Peyer's patch (tissue), 4 donors: ENCODE measurements at regions not wholly inside any gene's neighbourhood (a gene's known extent, or its start where the extent isn't known, plus 50 kb on each side); places are given as distances from the start of the nearest gene placed in this dataset.
A peak's percentile ranks its signal among the peaks of the same experiment; 100 is the strongest.

Source experiments
- DNase-seq, 3 donors: peaks; one replicate each; pipeline ENCODE4 v3.0.0-alpha.2; 2017 to 2019
- H3K27ac ChIP-seq, 4 donors: fragments of 200-600 bp; sonication (generic); one replicate each; pipeline ENCODE4 v1.5.1; 2016 to 2019
- H3K27me3 ChIP-seq, 2 donors: fragments of 200-600 bp; sonication (generic); one replicate each; pipeline ENCODE4 v1.5.1; 2019
- H3K36me3 ChIP-seq, 3 donors: fragments of 200-600 bp; sonication (generic); one replicate each; pipeline ENCODE4 v1.5.1; 2016 to 2019
- H3K4me1 ChIP-seq, 4 donors: fragments of 200-600 bp; sonication (generic); one replicate each; pipeline ENCODE4 v1.5.1; 2016 to 2019
- H3K4me3 ChIP-seq, 4 donors: fragments of 200-600 bp; sonication (generic); 1 replicate in 3 of 4; 2 replicates in 1 of 4; pipeline ENCODE4 v1.5.1; 2016 to 2019; ENCODE audit warnings: mild to moderate bottlenecking in 1 of 4
- H3K9me3 ChIP-seq, 4 donors: fragments of 200-600 bp; sonication (generic); one replicate each; pipeline ENCODE4 v1.5.1; 2016 to 2019; ENCODE audit warnings: mild to moderate bottlenecking in 1 of 4
- CTCF ChIP-seq, 6 experiments: fragments of 450-650 bp in 4 of 6; fragments of 200-600 bp in 2 of 6; sonication (generic) in 1 of 6; IDR thresholded peaks; one replicate each; pipeline ENCODE4 v1.5.1; 2017 to 2019; ENCODE audit warnings: antibody characterized with exemption in 6 of 6, mild to moderate bottlenecking in 3 of 6, moderate library complexity in 1 of 6
- POLR2A ChIP-seq, 2 donors: fragments of 450-650 bp; IDR thresholded peaks; one replicate each; pipeline ENCODE4 v1.5.1; 2017; ENCODE audit warnings: antibody characterized with exemption in 2 of 2, mild to moderate bottlenecking in 2 of 2, moderate library complexity in 2 of 2

GRCh38 chr4:141307241-141307689 is 86.6 kb downstream of the ZNF330 start:
- no peaks in the 10 kb centered on the region for H3K36me3 ChIP-seq
- H3K4me3 ChIP-seq: no peak overlapping the region

GRCh38 chr4:141309874-141310273 is 89.2 kb downstream of the ZNF330 start:
- no peaks in the 10 kb centered on the region for H3K36me3 ChIP-seq
- H3K9me3 ChIP-seq: no peaks in the 10 kb centered on the region
- no peak for TF ChIP-seq CTCF (IDR thresholded peaks at IDR 0.05)
- DNase-seq: no peak
- no peak overlapping the region for H3K4me3 ChIP-seq
- no peak overlapping the region for H3K27ac ChIP-seq
- H3K27me3 ChIP-seq: no peaks in the 10 kb centered on the region
- no peaks in the 10 kb centered on the region for H3K4me1 ChIP-seq

More at GRCh38 chr4:141307241-141307689, 86.6 kb downstream of the ZNF330 start:
- DNase-seq: peak in 2 of 3 donors; percentile 67 to 84
- Histone ChIP-seq H3K9me3 (no peaks in the 10 kb centered on the region), H3K27ac (no peak overlapping the region), H3K4me1 (no peaks in the 10 kb centered on the region), H3K27me3 (no peaks in the 10 kb centered on the region)
- no peak for TF ChIP-seq POLR2A (IDR thresholded peaks at IDR 0.05)
- TF ChIP-seq CTCF (IDR thresholded peaks at IDR 0.05): peak in 5 of 6 experiments; percentile 7 to 76 (median 74)

GRCh38 chr4:141311246-141312204 is 90.8 kb downstream of the ZNF330 start:
- no peak overlapping the region for H3K27ac ChIP-seq
- no peak for DNase-seq
- no peaks in the 10 kb centered on the region for H3K4me1 ChIP-seq
- no peak overlapping the region for H3K4me3 ChIP-seq
- no peaks in the 10 kb centered on the region for H3K36me3 ChIP-seq
- H3K9me3 ChIP-seq: no peaks in the 10 kb centered on the region
- TF ChIP-seq CTCF (IDR thresholded peaks at IDR 0.05) (no peak), POLR2A (IDR thresholded peaks at IDR 0.05) (no peak)
- no peaks in the 10 kb centered on the region for H3K27me3 ChIP-seq

GRCh38 chr4:141314627-141315026 is 93.9 kb downstream of the ZNF330 start:
- H3K27me3 ChIP-seq: no peaks in the 10 kb centered on the region
- no peak overlapping the region for H3K27ac ChIP-seq
- no peaks in the 10 kb centered on the region for H3K36me3 ChIP-seq
- no peaks in the 10 kb centered on the region for H3K9me3 ChIP-seq
- no peak for TF ChIP-seq CTCF (IDR thresholded peaks at IDR 0.05)
- no peak for TF ChIP-seq POLR2A (IDR thresholded peaks at IDR 0.05)
- no peak overlapping the region for H3K4me3 ChIP-seq
- DNase-seq: no peak
- no peaks in the 10 kb centered on the region for H3K4me1 ChIP-seq

GRCh38 chr4:141328560-141329173 is 108.0 kb downstream of the ZNF330 start:
- Histone ChIP-seq H3K36me3 (no peaks in the 10 kb centered on the region), H3K27me3 (no peaks in the 10 kb centered on the region), H3K4me3 (no peak overlapping the region), H3K4me1 (peaks cover 0 to 7% (median 2%) of the 10 kb centered on the region in 4 donors), H3K9me3 (no peaks in the 10 kb centered on the region), H3K27ac (no peak overlapping the region)
- TF ChIP-seq POLR2A (IDR thresholded peaks at IDR 0.05) (no peak), CTCF (IDR thresholded peaks at IDR 0.05) (no peak)
- DNase-seq: no peak
